ENCODE measurements at regions not wholly inside any gene's neighbourhood (a gene's known extent, or its start where the extent isn't known, plus 50 kb on each side); places are given as distances from the start of the nearest gene placed in this dataset.

DNA sequence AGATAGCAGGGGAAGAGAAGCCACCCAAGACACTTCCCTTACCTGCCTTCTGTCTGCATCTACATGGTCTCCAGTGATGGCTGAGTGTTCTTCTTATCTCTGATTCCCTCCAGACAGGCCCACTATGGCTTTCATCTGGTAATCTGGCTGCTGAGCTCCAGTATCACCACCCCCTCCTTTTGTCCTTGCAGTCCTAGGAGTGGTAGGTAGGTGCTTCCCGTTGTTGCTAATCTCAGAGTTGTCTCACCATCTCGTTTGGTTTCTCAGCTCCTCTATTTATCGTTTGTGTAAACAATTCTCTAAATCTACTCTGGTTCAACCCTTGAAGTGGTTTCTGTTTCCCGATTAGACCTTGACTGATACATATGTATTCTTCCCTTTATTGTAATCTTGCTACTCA, 243.8 kb upstream of the RFX3 start:
- TF ChIP-seq, protein P1, sequence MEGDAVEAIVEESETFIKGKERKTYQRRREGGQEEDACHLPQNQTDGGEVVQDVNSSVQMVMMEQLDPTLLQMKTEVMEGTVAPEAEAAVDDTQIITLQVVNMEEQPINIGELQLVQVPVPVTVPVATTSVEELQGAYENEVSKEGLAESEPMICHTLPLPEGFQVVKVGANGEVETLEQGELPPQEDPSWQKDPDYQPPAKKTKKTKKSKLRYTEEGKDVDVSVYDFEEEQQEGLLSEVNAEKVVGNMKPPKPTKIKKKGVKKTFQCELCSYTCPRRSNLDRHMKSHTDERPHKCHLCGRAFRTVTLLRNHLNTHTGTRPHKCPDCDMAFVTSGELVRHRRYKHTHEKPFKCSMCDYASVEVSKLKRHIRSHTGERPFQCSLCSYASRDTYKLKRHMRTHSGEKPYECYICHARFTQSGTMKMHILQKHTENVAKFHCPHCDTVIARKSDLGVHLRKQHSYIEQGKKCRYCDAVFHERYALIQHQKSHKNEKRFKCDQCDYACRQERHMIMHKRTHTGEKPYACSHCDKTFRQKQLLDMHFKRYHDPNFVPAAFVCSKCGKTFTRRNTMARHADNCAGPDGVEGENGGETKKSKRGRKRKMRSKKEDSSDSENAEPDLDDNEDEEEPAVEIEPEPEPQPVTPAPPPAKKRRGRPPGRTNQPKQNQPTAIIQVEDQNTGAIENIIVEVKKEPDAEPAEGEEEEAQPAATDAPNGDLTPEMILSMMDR (conservative IDR thresholded peaks at IDR 0.05; ENCODE audit: low read length), result no peak
- no peak for TF ChIP-seq EZH2phosphoT487 (IDR thresholded peaks at IDR 0.05; ENCODE audit: borderline replicate concordance)

All from Loucy (cell line).